HepG2 (cell line): ENCODE measurements at regions not wholly inside any gene's neighbourhood (a gene's known extent, or its start where the extent isn't known, plus 50 kb on each side); places are given as distances from the start of the nearest gene placed in this dataset.

Source experiments
- ATRX ChIP-seq: sonication (generic); formaldehyde crosslinking; IDR thresholded peaks from 2 replicates; pipeline ENCODE4 v1.4.0; 2020; ENCODE audit warnings: missing genetic modification reagents, borderline replicate concordance
- BCL6 ChIP-seq: IDR thresholded peaks from 2 replicates; pipeline ENCODE4 v1.6.1; 2016; ENCODE audit warnings: missing genetic modification reagents, missing compliant biosample characterization
- NFE2L2 ChIP-seq: fragments of 150-350 bp; IDR thresholded peaks from 2 replicates; pipeline ENCODE4 v1.6.1; 2014; ENCODE audit warnings: low read length
- RERE ChIP-seq: IDR thresholded peaks from 2 replicates; pipeline ENCODE4 v1.6.1; 2016; ENCODE audit warnings: low read depth, missing genetic modification reagents, missing compliant biosample characterization
- SCMH1 ChIP-seq: sonication (generic); formaldehyde crosslinking; IDR thresholded peaks from 2 replicates; pipeline ENCODE4 v1.9.0; 2021; ENCODE audit warnings: missing genetic modification reagents, mild to moderate bottlenecking, borderline replicate concordance
- STAT5B ChIP-seq: sonication (generic); formaldehyde crosslinking; IDR thresholded peaks from 2 replicates; pipeline ENCODE4 v1.4.0; 2020; ENCODE audit warnings: missing genetic modification reagents
- USF2 ChIP-seq, 2 experiments: sonication (generic) in 1 of 2; formaldehyde crosslinking in 1 of 2; IDR thresholded peaks; 2 replicates each; pipeline versions ENCODE4 v1.5.1 to v1.6.1; 2011 to 2020; ENCODE audit warnings: borderline replicate concordance in 1 of 2, low read depth in 1 of 2, low read length in 1 of 2, mild to moderate bottlenecking in 1 of 2, missing genetic modification reagents in 1 of 2, moderate library complexity in 1 of 2
- ZBTB42 ChIP-seq: sonication (generic); formaldehyde crosslinking; IDR thresholded peaks from 2 replicates; pipeline ENCODE4 v1.5.0; 2020; ENCODE audit warnings: mild to moderate bottlenecking, missing genetic modification reagents
- ZNF773 ChIP-seq: sonication (generic); formaldehyde crosslinking; IDR thresholded peaks from 2 replicates; pipeline ENCODE4 v1.4.0; 2020; ENCODE audit warnings: missing genetic modification reagents, borderline replicate concordance
- TF ChIP-seq, protein P1 (sequence below): sonication (generic); formaldehyde crosslinking; IDR thresholded peaks from 2 replicates; pipeline ENCODE4 v1.5.0; 2020; ENCODE audit warnings: mild to moderate bottlenecking, missing genetic modification reagents, borderline replicate concordance
- TF ChIP-seq, protein P2 (sequence below): sonication (generic); formaldehyde crosslinking; IDR thresholded peaks from 2 replicates; pipeline ENCODE4 v1.9.0; 2021; ENCODE audit warnings: missing genetic modification reagents, mild to moderate bottlenecking, borderline replicate concordance

- TF ChIP-seq, protein P1, sequence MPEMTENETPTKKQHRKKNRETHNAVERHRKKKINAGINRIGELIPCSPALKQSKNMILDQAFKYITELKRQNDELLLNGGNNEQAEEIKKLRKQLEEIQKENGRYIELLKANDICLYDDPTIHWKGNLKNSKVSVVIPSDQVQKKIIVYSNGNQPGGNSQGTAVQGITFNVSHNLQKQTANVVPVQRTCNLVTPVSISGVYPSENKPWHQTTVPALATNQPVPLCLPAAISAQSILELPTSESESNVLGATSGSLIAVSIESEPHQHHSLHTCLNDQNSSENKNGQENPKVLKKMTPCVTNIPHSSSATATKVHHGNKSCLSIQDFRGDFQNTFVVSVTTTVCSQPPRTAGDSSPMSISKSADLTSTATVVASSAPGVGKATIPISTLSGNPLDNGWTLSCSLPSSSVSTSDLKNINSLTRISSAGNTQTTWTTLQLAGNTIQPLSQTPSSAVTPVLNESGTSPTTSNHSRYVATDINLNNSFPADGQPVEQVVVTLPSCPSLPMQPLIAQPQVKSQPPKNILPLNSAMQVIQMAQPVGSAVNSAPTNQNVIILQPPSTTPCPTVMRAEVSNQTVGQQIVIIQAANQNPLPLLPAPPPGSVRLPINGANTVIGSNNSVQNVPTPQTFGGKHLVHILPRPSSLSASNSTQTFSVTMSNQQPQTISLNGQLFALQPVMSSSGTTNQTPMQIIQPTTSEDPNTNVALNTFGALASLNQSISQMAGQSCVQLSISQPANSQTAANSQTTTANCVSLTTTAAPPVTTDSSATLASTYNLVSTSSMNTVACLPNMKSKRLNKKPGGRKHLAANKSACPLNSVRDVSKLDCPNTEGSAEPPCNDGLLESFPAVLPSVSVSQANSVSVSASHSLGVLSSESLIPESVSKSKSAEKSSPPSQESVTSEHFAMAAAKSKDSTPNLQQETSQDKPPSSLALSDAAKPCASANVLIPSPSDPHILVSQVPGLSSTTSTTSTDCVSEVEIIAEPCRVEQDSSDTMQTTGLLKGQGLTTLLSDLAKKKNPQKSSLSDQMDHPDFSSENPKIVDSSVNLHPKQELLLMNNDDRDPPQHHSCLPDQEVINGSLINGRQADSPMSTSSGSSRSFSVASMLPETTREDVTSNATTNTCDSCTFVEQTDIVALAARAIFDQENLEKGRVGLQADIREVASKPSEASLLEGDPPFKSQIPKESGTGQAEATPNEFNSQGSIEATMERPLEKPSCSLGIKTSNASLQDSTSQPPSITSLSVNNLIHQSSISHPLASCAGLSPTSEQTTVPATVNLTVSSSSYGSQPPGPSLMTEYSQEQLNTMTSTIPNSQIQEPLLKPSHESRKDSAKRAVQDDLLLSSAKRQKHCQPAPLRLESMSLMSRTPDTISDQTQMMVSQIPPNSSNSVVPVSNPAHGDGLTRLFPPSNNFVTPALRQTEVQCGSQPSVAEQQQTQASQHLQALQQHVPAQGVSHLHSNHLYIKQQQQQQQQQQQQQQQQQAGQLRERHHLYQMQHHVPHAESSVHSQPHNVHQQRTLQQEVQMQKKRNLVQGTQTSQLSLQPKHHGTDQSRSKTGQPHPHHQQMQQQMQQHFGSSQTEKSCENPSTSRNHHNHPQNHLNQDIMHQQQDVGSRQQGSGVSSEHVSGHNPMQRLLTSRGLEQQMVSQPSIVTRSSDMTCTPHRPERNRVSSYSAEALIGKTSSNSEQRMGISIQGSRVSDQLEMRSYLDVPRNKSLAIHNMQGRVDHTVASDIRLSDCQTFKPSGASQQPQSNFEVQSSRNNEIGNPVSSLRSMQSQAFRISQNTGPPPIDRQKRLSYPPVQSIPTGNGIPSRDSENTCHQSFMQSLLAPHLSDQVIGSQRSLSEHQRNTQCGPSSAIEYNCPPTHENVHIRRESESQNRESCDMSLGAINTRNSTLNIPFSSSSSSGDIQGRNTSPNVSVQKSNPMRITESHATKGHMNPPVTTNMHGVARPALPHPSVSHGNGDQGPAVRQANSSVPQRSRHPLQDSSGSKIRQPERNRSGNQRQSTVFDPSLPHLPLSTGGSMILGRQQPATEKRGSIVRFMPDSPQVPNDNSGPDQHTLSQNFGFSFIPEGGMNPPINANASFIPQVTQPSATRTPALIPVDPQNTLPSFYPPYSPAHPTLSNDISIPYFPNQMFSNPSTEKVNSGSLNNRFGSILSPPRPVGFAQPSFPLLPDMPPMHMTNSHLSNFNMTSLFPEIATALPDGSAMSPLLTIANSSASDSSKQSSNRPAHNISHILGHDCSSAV (CRISPR knock-in tag) = no peak
- TF ChIP-seq BCL6 (CRISPR knock-in tag) (no peak), RERE (no peak), ZNF773 (CRISPR knock-in tag) (no peak), SCMH1 (no peak), ZBTB42 (CRISPR knock-in tag) (no peak), USF2 (IDR thresholded peaks at IDR 0.05; ENCODE audit: low read depth, low read length) (no peak), USF2 (CRISPR knock-in tag; IDR thresholded peaks at IDR 0.05; ENCODE audit: borderline replicate concordance) (no peak), ATRX (no peak), NFE2L2 (no peak), STAT5B (no peak)
- TF ChIP-seq, protein P2, sequence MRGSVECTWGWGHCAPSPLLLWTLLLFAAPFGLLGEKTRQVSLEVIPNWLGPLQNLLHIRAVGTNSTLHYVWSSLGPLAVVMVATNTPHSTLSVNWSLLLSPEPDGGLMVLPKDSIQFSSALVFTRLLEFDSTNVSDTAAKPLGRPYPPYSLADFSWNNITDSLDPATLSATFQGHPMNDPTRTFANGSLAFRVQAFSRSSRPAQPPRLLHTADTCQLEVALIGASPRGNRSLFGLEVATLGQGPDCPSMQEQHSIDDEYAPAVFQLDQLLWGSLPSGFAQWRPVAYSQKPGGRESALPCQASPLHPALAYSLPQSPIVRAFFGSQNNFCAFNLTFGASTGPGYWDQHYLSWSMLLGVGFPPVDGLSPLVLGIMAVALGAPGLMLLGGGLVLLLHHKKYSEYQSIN = no peak
Observed at GRCh38 chr6:68506911-68507310, 128.2 kb upstream of the ADGRB3 start (continued).
